GM04503 (cell line): ENCODE measurements at regions not wholly inside any gene's neighbourhood (a gene's known extent, or its start where the extent isn't known, plus 50 kb on each side); places are given as distances from the start of the nearest gene placed in this dataset.

Experiments
- DNase-seq: peaks from one replicate; pipeline ENCODE4 v3.0.0-alpha.2; 2012; ENCODE audit warnings: low read depth

DNA sequence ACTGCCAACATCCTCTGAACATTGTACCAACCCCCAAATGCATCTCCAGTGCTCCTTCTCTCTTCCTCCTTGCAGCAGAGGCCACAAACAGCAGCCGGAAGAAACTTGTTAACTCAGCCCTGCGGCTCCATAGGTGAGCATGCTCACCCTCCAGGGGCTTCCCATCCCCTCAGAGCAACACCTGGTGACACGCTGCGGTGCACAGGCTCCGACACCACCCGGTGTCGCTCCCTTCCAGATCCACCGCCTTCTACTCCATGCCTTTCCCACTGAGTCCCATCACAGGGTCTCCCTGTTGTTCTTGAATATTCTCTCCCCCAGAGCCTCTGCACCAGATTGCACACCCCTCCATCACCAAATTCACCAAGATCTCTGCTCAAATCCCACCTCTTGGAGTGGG, 171.5 kb upstream of the FHL2 start:
- DNase-seq, result no peak

DNA sequence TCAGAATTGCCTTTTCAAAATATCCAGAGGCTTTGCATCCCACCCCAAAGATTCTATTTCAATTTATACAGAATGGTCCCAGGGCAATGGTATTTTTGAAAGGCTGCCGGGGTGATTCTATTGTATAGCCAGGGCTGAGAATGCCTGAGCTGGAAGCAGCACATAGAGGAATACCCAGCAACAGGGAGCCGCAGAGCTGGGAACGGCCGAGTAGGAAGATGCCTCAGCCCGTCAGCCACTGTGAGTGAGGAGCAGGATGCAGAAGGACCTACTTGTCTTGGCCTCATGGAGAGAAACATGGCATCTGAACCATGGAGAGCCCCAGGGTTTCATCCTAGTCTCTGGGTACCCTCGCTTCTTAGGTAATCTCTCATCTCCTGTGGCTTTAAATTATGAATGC, 170.8 kb upstream of the FHL2 start:
- DNase-seq, result no peak

GRCh38 chr2:105567996-105568494, 169.2 kb upstream of the FHL2 start:
- DNase-seq, result no peak

GRCh38 chr2:105563000-105563719, 164.3 kb upstream of the FHL2 start:
- DNase-seq, result no peak

- DNase-seq, result no peak
These were observed 162.6 kb upstream of the FHL2 start for GRCh38 chr2:105561401-105561800.

- no peak for DNase-seq
These were observed 161.3 kb upstream of the FHL2 start for GRCh38 chr2:105560157-105560556.

GRCh38 chr2:105557021-105557920, 158.4 kb upstream of the FHL2 start:
- no peak for DNase-seq

DNA sequence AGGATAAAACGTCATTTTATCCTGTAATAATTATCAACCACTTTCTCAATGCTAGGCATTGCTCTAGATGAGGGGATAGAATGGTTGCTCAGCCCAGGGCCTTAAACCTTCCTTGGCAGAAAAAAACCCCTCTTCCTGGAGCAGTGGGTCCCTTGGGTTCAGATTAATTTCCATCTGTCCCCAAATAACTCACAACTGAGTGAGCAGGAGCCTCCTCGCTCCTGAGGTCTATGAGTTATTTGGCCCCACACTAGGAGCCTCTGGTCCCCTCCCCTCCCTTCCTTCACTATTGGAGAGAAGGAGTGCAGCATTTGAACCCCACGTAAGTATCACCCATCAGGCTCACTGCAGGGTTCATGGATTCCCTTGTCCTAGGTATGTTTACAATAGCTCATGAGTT, 157.5 kb upstream of the FHL2 start:
- DNase-seq, result no peak

- DNase-seq, result no peak
These were observed 155.4 kb upstream of the FHL2 start for GRCh38 chr2:105554235-105554634.

DNA sequence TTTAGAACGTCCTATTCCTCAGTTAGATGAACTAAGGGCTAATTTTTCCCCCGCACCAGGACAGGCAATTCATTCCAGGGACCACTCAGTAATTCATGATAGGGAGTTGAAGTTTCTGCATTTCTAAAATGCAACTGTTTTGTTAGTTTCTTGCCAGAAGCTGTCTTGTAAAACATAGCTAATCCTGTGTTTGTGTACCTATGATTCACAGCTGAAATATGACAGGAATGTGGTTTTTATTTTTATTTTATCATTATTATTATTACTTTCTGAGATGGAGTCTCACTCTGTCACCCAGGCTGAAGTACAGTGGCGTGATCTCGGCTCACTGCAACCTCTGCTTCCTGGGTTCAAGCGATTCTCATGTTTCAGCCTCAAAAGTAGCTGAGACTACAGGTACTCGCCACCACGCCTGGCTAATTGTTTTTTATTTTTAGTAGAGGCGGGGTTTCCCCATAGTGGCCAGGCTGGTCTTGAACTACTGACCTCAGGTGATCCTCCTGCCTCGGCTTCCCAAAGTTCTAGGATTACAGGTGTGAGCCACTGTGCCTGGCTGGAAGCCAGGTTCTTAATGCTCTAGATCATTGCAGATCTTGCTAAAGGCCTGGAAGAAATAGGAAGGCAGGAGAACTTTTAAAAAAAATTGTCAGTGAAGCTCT, 154.8 kb upstream of the FHL2 start:
- no peak for DNase-seq

DNA sequence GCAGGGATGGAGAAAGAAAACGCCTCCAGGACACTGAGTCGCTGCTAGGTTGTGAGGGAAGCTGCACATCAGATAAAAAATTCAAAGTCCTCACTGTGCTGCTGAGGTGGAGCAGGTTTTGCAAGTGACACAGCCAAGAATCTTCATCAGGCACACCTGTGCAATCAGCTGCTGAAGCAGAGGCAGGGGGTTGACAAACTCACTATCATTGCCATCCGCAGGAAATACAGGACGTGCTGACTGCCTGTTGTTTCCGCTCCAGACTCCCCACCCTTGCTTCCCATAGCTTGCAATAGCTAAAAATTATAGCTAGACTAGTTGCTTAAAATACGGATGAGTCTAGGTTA, 147.8 kb upstream of the FHL2 start:
- no peak for DNase-seq

- no peak for DNase-seq
These were observed 147.1 kb upstream of the FHL2 start for GRCh38 chr2:105545730-105546627.

- DNase-seq, result no peak
These were observed 145.9 kb upstream of the FHL2 start for GRCh38 chr2:105544591-105545377.

DNA sequence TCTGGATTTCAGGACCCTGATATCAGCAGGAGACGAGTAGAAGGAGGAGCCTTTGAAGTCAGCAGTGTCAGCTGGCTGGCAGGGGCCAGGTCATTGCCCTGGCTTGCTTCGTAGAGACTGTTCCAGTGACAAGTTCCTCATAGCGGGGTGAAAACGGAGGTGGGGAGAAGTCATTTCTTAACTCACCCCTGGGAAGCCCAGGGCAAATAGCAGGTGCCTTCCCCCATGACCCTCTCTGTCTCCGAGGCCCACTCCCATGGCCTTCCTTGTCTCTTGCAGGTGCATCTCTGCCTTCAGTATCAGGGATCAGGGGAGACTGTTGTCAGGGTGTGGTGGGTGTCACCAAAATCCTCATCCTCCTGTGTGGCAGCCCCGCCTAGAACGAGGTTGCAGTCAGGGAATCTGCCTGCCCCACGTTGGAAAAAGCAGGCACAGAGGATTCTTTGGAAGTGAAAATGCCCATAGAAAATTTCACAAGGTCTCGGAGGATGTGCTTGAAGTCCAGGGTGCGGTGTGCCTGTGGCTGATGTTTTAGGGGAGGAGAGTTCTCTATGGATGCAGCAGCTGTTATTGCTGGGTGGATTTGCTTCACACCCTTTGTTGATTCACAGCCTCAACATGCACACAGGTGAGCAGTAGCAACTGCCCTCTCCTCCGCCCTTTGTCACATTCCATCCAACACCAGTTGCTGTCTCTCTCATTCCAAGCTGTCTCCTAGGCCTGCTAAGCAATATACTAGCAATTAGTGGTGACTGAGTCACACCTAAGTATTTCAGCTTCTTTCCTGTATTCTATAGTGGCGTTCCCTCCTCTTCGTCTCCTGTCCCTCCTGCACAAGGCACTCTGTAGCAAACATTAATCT, 142.6 kb upstream of the FHL2 start:
- DNase-seq, result no peak

DNA sequence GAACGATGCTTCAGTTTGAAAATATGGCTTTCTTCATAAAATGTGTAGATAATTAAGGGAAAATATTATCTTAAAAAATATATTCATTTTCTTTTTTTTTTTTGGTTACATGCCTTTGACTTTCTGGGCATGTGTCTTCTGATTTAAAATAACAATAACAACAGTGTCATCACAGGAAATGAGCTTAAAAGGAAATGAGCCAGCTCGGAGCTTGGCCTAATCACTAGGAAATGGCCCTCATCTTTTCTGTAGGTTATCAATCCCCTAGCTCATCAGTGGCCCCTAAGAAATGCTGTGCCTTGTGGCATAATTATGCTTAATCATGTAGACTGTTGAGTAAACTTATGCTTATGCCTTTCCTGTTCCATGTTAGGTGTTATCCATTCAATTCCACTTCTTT, 141.8 kb upstream of the FHL2 start:
- no peak for DNase-seq

DNA sequence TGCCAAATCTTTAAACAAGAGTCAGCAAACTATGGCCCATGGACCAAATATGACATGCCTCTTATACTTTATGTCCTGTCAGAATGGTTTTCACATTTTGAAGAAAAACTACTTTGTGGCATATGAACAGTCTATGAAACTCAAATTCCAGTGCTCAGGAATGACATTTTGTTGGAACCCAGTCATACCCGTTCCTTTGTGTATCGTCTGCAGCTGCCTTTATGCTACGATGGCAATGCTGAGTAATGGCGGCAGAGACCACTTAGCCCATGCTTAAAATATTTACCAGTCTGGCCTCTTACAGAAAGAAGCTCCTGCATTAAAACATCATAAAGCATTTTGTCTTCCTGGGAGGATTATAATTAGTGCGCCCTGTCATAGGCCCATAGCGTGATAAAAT, 140.5 kb upstream of the FHL2 start:
- DNase-seq, result no peak

- DNase-seq, result no peak
These were observed 140.0 kb upstream of the FHL2 start for GRCh38 chr2:105538840-105539239.

GRCh38 chr2:105537920-105538319, 139.1 kb upstream of the FHL2 start:
- DNase-seq, result no peak

DNA sequence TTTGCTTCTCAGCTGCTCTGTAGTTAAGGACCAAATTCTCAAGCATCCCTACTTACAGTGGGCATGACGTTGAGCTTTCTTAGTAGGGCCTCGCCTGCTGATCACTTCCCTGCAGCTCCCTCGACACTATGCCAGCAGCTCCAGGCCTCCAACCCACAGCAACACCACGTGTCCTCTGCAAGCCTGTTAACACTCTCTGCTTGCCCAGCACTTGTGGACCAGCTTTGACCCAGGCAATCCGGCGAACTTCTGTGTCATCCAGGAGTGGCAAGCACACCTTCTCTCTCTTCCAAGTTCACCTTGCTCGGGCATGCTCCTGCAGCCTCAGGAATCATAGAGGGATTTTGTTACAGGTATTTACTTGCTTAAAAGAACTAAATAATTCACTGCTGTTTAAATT, 138.6 kb upstream of the FHL2 start:
- no peak for DNase-seq

DNA sequence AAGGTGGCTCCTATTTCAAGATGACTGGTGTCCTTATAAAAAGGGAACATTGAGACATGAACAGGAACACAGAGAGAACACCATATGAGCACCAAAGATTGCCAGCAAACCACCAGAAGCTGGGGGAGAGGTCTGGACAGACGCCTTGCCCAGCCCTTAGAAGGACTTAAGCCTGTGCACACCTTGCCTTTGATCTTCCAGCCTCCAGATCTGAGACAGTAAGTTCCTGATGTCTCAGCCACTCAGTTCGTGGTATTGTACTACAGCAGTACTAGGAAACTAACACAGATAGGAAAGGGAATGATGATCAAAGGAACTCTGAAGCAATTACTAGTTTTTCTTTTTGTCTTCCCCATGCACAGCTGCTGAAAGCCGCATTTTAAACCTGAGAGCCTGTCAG, 137.3 kb upstream of the FHL2 start:
- no peak for DNase-seq
